ENCODE measurements at regions not wholly inside any gene's neighbourhood (a gene's known extent, or its start where the extent isn't known, plus 50 kb on each side); places are given as distances from the start of the nearest gene placed in this dataset.
"Not testable (repeated sequence)": the region's sequence is repeated elsewhere in the genome, so short reads cannot be mapped to it uniquely, and the experiment has no call there.

DNA sequence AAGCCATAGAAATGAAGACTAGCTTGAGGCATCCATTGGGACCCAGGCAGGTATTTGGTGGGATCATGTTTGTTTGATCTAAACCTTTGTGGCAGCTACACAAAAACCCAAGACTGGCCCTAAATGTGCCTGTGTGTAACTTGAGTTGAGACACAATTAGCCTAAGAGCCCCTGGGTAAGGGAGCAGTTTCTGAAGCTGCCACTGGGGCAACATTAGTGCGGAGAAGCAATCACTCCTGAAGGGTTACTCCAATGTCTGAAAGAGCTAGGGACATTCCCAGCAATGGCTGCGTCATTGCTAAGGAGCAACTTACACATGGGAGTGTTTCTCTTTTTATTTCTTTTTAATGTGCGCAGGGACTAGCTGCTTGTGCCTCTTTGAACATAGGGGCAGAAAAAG, 67.9 kb upstream of the EEF1E1 start:
- intact Hi-C loops (cut with DNase I) = no loop called here
- no peak for DNase-seq (ENCODE audit: low spot score)
- Histone ChIP-seq H3K4me3 (no peak overlapping the region), H3K27ac (no peak overlapping the region), H3K36me3 (no peaks in the 10 kb centered on the region), H3K27me3 (replicated peaks; ENCODE audit: insufficient read depth) (no peaks in the 10 kb centered on the region), H3K4me1 (replicated peaks) (no peaks in the 10 kb centered on the region), H3K9me3 (no peaks in the 10 kb centered on the region)
- WGBS = 91% methylated on average over 3 of the region's 3 CpGs
- TF ChIP-seq POLR2A (IDR thresholded peaks at IDR 0.05) (no peak), POLR2AphosphoS5 (IDR thresholded peaks at IDR 0.05) (no peak)
- TF ChIP-seq, protein P1, sequence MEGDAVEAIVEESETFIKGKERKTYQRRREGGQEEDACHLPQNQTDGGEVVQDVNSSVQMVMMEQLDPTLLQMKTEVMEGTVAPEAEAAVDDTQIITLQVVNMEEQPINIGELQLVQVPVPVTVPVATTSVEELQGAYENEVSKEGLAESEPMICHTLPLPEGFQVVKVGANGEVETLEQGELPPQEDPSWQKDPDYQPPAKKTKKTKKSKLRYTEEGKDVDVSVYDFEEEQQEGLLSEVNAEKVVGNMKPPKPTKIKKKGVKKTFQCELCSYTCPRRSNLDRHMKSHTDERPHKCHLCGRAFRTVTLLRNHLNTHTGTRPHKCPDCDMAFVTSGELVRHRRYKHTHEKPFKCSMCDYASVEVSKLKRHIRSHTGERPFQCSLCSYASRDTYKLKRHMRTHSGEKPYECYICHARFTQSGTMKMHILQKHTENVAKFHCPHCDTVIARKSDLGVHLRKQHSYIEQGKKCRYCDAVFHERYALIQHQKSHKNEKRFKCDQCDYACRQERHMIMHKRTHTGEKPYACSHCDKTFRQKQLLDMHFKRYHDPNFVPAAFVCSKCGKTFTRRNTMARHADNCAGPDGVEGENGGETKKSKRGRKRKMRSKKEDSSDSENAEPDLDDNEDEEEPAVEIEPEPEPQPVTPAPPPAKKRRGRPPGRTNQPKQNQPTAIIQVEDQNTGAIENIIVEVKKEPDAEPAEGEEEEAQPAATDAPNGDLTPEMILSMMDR (IDR thresholded peaks at IDR 0.05) = no peak

DNA sequence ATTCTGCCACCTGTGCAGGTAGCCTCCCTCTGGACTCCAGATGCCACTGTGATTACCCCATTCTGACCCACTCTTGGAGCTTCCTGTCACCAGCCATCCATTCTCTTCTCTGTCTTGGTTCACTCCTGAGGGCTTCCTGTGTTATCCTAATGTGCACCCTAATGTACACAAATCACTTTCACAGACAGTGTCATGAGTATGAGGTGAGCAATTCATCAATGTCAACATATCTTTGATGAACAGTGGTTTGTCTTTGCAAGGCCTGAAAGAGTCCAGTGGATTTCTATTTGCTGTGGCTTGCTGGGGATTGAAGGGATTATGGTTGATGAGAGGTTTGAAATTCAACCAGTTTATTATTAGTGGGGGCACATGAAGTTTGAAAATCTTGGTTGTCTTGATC, 63.8 kb upstream of the EEF1E1 start:
- H3K4me3 ChIP-seq = no peak overlapping the region
- intact Hi-C loops (cut with DNase I) = no loop called here
- no peaks in the 10 kb centered on the region for H3K27me3 ChIP-seq (replicated peaks; ENCODE audit: insufficient read depth)
- TF ChIP-seq, protein P1 (IDR thresholded peaks at IDR 0.05) = no peak
- TF ChIP-seq POLR2A (IDR thresholded peaks at IDR 0.05) (no peak), POLR2AphosphoS5 (IDR thresholded peaks at IDR 0.05) (no peak)
- no peaks in the 10 kb centered on the region for H3K4me1 ChIP-seq (replicated peaks)
- DNase-seq (ENCODE audit: low spot score) = no peak
- H3K9me3 ChIP-seq = no peaks in the 10 kb centered on the region
- H3K27ac ChIP-seq = no peak overlapping the region
- H3K36me3 ChIP-seq = no peaks in the 10 kb centered on the region

DNA sequence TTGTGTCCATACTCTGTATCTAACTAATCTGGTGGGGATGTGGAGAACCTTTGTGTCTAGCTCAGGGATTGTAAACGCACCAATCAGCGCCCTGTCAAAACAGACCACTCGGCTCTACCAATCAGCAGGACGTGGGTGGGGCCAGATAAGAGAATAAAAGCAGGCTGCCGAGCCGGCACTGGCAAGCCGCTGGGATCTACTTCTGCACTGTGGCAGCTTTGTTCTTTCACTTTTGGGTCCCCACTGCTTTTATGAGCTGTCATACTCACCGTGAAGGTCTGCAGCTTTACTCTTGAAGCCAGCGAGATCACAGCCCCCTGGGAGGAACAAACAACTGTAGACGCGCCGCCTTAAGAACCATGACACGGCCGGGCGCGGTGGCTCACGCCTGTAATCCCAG, 62.7 kb upstream of the EEF1E1 start:
- WGBS = 90% methylated on average over 17 of the region's 17 CpGs
- H3K4me3 ChIP-seq; H3K36me3 ChIP-seq; DNase-seq (ENCODE audit: low spot score); H3K4me1 ChIP-seq (replicated peaks); H3K9me3 ChIP-seq; H3K27me3 ChIP-seq (replicated peaks; ENCODE audit: insufficient read depth); intact Hi-C loops (cut with DNase I); H3K27ac ChIP-seq: not testable (repeated sequence)

DNA sequence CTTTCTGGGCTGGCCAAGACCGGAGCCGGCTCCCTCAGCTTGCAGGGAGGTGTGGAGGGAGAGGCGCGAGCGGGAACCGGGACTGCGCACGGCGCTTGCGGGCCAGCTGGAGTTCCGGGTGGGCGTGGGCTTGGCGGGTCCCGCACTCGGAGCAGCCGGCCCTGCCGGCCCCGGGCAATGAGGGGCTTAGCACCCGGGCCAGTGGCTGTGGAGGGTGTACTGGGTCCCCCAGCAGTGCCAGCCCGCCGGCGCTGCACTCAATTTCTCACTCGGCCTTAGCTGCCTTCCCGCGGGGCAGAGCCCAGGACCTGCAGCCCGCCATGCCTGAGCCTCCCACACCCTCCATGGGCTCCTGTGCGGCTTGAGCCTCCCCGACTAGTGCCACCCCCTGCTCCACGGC, 61.9 kb upstream of the EEF1E1 start:
- H3K4me1 ChIP-seq (replicated peaks); H3K36me3 ChIP-seq; H3K9me3 ChIP-seq; H3K4me3 ChIP-seq; intact Hi-C loops (cut with DNase I); H3K27me3 ChIP-seq (replicated peaks; ENCODE audit: insufficient read depth); DNase-seq (ENCODE audit: low spot score); H3K27ac ChIP-seq: not testable (repeated sequence)
- WGBS = 97% methylated on average over 24 of the region's 29 CpGs

DNA sequence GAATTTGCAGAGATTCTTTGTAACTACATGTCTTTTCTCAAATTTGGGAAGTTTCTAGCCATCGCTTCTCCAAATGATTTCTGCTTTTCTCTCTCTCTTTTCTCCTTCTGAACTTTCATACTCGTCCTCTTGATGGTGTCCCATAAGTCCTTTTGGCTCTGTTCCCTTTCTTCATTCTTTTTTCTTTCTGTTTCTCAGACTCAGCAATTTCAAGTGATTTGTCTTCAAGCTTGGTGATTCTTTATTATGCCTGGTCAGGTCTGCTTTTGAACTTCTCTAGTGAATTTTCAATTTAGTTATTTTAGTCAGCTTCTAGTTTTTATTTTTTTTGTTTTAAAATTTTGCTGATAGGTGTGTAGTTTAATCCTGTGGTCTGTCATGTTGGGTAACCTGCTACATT, 57.6 kb upstream of the EEF1E1 start:
- WGBS = 75% methylated on average over 2 of the region's 2 CpGs

DNA sequence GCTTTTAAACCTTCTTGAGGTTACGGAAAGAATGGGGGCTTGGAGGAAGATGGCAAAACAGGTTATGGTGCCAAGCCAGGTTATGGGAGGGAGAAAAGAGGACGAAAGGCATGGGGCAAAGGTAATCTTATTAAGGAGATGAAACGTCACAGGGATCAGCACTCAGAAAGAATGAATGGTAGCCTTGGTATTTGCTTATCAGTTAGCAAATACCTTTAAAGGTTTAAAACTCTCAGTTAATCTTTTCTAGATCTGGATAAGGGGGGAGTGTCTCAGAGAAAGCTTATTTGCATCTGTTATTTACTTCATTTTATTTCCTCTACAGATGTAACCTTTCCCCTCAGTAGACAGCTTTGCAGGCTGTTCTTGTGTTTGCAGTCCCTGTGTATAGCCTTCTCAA, 55.5 kb upstream of the EEF1E1 start:
- no peaks in the 10 kb centered on the region for H3K36me3 ChIP-seq
- no peak overlapping the region for H3K4me3 ChIP-seq
- no peaks in the 10 kb centered on the region for H3K9me3 ChIP-seq
- DNase-seq (ENCODE audit: low spot score) = no peak
- H3K27me3 ChIP-seq (replicated peaks; ENCODE audit: insufficient read depth) = no peaks in the 10 kb centered on the region
- intact Hi-C loops (cut with DNase I) = no loop called here
- 46% methylated on average over 3 of the region's 3 CpGs for WGBS
- no peak overlapping the region for H3K27ac ChIP-seq
- no peaks in the 10 kb centered on the region for H3K4me1 ChIP-seq (replicated peaks)
- TF ChIP-seq POLR2A (IDR thresholded peaks at IDR 0.05) = no peak
- TF ChIP-seq, protein P1 (IDR thresholded peaks at IDR 0.05) = no peak
- TF ChIP-seq POLR2AphosphoS5 (IDR thresholded peaks at IDR 0.05) = no peak

More for the DNA sequence above, 57.6 kb upstream of the EEF1E1 start:
- no peaks in the 10 kb centered on the region for H3K27me3 ChIP-seq (replicated peaks; ENCODE audit: insufficient read depth)
- no peaks in the 10 kb centered on the region for H3K36me3 ChIP-seq
- no peak for DNase-seq (ENCODE audit: low spot score)
- H3K9me3 ChIP-seq = no peaks in the 10 kb centered on the region
- no peak overlapping the region for H3K27ac ChIP-seq
- no peaks in the 10 kb centered on the region for H3K4me1 ChIP-seq (replicated peaks)
- intact Hi-C loops (cut with DNase I) = no loop called here
- H3K4me3 ChIP-seq = no peak overlapping the region
- TF ChIP-seq, protein P1 (IDR thresholded peaks at IDR 0.05) = no peak
- TF ChIP-seq POLR2A (IDR thresholded peaks at IDR 0.05) = no peak

Data from prostate gland (tissue), 2 donors.